Head of caudate nucleus (tissue), 42 donors: ENCODE measurements at regions not wholly inside any gene's neighbourhood (a gene's known extent, or its start where the extent isn't known, plus 50 kb on each side); places are given as distances from the start of the nearest gene placed in this dataset.

Source experiments
- DNase-seq, 42 donors: peaks; one replicate each; pipeline versions ENCODE4 v3.0.0 to v3.0.0-alpha.2; 2020 to 2021; ENCODE audit warnings: mixed read lengths in 7 of 42
- intact Hi-C: fragments of 100-400 bp; cut with DNase I; formaldehyde crosslinking; loops from one replicate; pipeline ENCODE4 v1.15.0; 2022

GRCh38 chr1:219483530-219483929 lies 129.4 kb downstream of the ZC3H11B start:
- DNase-seq, result no peak
- intact Hi-C loops, result no loop called here

GRCh38 chr1:219480011-219480410 lies 132.9 kb downstream of the ZC3H11B start:
- DNase-seq, result no peak
- intact Hi-C loops, result no loop called here

GRCh38 chr1:219478811-219479210 lies 134.1 kb downstream of the ZC3H11B start:
- DNase-seq, result no peak
- intact Hi-C loops, result no loop called here

- intact Hi-C loops, result no loop called here
- no peak for DNase-seq
Observed at GRCh38 chr1:219477861-219478260, 135.0 kb downstream of the ZC3H11B start.

GRCh38 chr1:219476716-219477115 lies 136.2 kb downstream of the ZC3H11B start:
- DNase-seq, result no peak
- intact Hi-C loops, result no loop called here

- intact Hi-C loops, result no loop called here
Observed at GRCh38 chr1:219476116-219476515, 136.8 kb downstream of the ZC3H11B start.

GRCh38 chr1:219472596-219472995 lies 140.3 kb downstream of the ZC3H11B start:
- DNase-seq, result no peak
- intact Hi-C loops, result no loop called here

More at GRCh38 chr1:219476116-219476515, 136.8 kb downstream of the ZC3H11B start:
- no peak for DNase-seq

GRCh38 chr1:219467524-219467923 lies 145.4 kb downstream of the ZC3H11B start:
- no peak for DNase-seq
- intact Hi-C loops, result no loop called here

- intact Hi-C loops, result no loop called here
- no peak for DNase-seq
Observed at GRCh38 chr1:219466766-219467165, 146.1 kb downstream of the ZC3H11B start.

GRCh38 chr1:219465212-219466093 lies 147.5 kb downstream of the ZC3H11B start:
- no peak for DNase-seq
- intact Hi-C loops, result no loop called here

GRCh38 chr1:219463636-219464035 lies 149.3 kb downstream of the ZC3H11B start:
- DNase-seq, result peak in 7 of 42 donors; percentile 6 to 40 (median 13)
- intact Hi-C loops, result no loop called here

GRCh38 chr1:219461981-219462400 lies 150.9 kb downstream of the ZC3H11B start:
- no peak for DNase-seq
- intact Hi-C loops, result no loop called here

GRCh38 chr1:219460896-219461815 lies 151.7 kb downstream of the ZC3H11B start:
- intact Hi-C loops, result no loop called here
- DNase-seq, result peak in 1 of 42 donors; percentile 16

GRCh38 chr1:219460081-219460895 lies 152.6 kb downstream of the ZC3H11B start:
- intact Hi-C loops, result no loop called here
- no peak for DNase-seq

- intact Hi-C loops, result no loop called here
- no peak for DNase-seq
Observed at GRCh38 chr1:219459351-219460080, 153.4 kb downstream of the ZC3H11B start.

GRCh38 chr1:219446288-219446687 lies 166.6 kb downstream of the ZC3H11B start:
- intact Hi-C loops, result no loop called here
- DNase-seq, result no peak

GRCh38 chr1:219445864-219446263 lies 167.0 kb downstream of the ZC3H11B start:
- DNase-seq, result no peak
- intact Hi-C loops, result no loop called here

- intact Hi-C loops, result no loop called here
- no peak for DNase-seq
Observed at GRCh38 chr1:219444474-219444873, 168.4 kb downstream of the ZC3H11B start.
